NT2/D1 (cell line): ENCODE measurements at regions not wholly inside any gene's neighbourhood (a gene's known extent, or its start where the extent isn't known, plus 50 kb on each side); places are given as distances from the start of the nearest gene placed in this dataset.

ENCODE experiments used
- SUZ12 ChIP-seq: IDR thresholded peaks from 2 replicates; pipeline ENCODE4 v1.6.1; 2011; ENCODE audit not compliant: insufficient read length, insufficient read depth; ENCODE audit errors: extremely low read depth
- YY1 ChIP-seq: IDR thresholded peaks from 2 replicates; pipeline ENCODE4 v1.6.1; 2011; ENCODE audit not compliant: insufficient read length, insufficient read depth
- ZNF274 ChIP-seq: IDR thresholded peaks from 2 replicates; pipeline ENCODE4 v1.6.1; 2011; ENCODE audit warnings: mild to moderate bottlenecking, low read depth, low read length

DNA sequence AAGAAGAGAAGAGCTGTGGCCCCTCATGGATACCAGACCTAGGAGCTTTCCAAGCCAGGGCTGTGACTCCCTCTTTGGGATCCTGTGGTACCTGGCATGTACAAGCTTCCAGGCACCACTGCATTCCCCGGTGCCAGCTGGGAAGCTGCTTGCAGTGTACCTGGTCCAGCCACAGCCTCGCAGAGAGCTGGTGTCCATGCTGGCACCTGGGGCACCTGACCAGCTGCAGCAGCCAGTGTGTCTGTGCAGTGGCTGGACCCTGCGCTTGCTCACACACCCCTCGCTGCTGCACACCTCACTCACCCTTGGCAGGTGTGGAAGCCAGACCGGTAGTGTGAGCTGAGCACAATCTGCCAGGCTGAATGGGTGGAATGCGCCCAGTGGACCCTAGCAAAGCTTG is 190.9 kb upstream of the MAN1A1 start:
- TF ChIP-seq YY1 (no peak), SUZ12 (no peak), ZNF274 (no peak)
